ENCODE measurements at regions not wholly inside any gene's neighbourhood (a gene's known extent, or its start where the extent isn't known, plus 50 kb on each side); places are given as distances from the start of the nearest gene placed in this dataset.

DNA sequence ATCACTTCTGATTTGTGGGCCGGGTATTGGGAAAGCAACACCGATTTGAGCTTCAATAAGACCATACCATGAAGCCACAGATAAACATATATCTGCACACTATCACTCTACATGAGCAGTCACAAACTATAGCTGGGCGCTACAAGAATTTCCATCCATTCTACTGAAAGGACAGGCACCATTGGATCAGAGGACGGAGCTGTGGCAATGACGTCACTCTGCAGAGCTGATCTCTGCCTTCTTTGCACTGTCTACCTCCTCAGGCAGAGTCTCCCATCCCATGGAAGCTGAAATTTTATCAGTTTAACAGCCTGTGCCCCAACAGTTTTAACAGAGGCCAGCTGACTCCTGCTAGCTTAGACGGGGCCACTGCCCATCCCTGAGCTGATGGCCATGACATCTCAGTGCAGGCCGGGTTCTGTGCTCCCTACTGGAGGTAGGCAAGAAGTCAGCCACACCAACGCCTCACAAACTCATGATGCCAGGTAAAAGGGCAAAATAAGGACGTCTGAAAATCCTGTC, 389.6 kb upstream of the SALL3 start:
- DNase-seq (ENCODE audit: low read depth in 2 of 2), result no peak

DNA sequence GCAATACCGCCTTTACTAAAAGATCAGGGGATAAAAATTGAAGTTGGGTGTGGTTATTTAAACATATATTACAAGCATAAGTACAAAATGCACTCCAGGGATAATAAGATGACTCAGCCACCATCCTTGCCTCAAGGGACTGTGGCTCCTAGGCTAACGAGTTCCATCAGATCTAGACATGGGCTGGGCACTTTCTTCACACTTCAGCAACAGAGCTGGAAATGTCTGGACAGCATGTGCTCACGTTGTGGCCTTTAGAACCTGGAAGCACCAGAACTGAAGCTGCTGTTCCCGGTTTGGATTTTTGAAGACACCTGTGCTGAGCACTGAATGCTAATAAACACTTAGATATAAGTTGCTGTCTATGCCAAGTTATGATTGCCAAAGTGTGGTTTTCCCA, 384.2 kb upstream of the SALL3 start:
- DNase-seq (ENCODE audit: low read depth in 2 of 2), result no peak

DNA sequence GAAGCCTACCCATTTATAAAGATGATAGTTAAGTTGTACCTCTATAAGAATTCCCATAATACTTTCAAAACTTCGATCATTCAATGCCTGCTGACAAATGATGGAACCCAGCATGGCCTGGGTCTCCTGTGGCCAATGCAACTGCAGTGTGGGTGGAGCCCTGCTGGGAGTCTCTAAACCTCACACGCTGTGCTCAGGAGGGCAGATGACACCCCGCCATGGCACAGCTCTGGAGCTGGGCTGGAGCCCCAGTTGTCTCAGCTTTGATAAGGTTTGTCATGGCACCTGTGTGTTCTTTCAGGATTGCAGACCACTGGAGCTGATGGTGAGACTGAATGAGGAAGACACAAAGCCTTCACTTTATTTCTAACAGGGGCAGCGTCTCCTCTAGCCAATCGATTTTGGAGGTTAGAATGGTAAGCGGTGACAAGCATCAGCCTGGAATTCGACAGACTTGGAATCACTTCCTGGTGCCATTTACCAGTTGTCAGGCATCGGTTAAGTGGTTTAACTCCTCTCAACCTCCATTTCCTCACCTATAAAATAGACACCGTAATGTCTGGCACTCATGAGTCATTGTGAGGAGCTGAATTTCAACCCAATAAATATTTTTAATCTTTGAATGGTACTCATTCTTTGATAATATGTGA, 383.6 kb upstream of the SALL3 start:
- no peak for DNase-seq (ENCODE audit: low read depth in 2 of 2)

DNA sequence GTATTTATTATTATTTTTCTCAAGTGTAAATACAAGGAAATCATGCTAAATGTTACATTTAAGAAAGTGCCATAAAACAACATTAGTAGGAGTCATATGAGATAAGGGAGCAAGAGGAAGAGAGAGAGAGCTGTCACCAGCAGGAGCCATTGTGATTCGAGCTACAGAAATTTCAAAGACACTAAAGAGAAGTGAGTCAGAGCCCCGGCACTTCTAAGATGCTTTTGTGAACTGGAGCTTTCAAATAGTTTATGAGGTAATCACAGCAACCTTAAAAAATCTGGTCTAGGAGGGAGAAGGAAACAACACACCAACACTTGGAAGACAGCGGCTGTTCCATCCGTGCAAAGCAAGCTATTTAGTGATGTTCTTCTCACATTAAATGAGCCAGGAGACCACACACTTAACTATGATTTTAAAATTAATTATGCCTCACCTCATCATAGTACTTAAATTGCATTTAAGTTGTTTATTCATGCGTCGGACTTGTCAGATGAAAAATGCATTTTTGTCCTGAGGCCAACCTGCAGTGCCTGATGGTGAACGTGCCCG, 382.7 kb upstream of the SALL3 start:
- no peak for DNase-seq (ENCODE audit: low read depth in 2 of 2)

DNA sequence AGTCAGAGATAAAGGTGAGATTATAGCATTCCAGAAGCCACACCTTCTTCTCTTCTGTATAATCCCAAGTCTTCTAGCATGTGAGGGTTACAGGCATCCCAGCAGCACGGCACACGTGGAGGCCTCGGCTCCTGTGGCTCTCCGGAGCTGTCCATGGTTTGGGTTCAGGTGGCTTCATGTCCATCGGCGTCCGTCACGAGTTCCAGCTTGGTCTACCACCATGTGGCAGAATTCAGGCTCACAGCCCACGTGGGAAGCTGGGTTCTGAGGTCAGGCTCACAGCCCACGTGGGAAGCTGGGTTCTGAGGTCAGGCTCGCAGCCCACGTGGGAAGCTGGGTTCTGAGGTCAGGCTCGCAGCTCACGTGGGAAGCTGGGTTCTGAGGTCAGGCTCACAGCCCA, 378.3 kb upstream of the SALL3 start:
- no peak for DNase-seq (ENCODE audit: low read depth in 2 of 2)

DNA sequence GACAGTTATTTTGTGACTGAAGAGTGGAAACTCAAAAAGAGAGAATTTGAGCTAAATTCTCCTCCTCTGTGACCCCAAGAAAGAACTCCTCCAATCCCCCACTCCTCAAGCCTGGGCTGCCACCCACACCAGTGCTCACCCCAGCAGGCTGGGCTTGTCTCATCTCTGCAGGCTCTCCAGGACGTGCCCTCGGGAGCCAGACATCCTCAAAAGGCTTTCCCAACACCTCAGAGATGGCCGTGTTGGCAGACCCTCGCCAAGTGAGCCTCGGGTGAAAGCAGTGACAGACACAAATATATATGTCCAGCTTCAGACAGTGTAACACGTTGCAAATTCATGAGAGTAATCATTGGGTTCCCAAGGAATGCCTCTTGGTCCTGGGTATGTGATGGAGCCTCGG, 377.7 kb upstream of the SALL3 start:
- no peak for DNase-seq (ENCODE audit: low read depth in 2 of 2)

DNA sequence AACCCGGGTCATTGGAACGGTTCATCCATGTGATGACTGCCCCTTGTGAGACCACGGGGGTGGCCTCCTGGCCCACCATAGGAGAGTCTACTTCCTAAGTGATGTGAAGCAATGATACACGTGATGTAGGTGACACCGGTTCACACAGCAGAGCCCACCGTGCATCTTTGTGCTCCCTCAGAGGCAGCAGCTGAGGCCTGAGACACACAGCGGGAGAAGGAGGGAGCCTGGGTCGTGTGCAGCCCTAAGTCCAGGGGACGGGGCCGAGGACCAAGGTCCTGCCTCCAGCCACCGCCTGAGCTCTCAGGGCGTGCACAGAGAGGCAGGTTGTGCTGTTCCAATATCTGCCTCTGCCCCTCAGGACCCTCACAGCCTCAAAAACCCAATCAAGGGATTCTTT, 377.2 kb upstream of the SALL3 start:
- no peak for DNase-seq (ENCODE audit: low read depth in 2 of 2)

DNA sequence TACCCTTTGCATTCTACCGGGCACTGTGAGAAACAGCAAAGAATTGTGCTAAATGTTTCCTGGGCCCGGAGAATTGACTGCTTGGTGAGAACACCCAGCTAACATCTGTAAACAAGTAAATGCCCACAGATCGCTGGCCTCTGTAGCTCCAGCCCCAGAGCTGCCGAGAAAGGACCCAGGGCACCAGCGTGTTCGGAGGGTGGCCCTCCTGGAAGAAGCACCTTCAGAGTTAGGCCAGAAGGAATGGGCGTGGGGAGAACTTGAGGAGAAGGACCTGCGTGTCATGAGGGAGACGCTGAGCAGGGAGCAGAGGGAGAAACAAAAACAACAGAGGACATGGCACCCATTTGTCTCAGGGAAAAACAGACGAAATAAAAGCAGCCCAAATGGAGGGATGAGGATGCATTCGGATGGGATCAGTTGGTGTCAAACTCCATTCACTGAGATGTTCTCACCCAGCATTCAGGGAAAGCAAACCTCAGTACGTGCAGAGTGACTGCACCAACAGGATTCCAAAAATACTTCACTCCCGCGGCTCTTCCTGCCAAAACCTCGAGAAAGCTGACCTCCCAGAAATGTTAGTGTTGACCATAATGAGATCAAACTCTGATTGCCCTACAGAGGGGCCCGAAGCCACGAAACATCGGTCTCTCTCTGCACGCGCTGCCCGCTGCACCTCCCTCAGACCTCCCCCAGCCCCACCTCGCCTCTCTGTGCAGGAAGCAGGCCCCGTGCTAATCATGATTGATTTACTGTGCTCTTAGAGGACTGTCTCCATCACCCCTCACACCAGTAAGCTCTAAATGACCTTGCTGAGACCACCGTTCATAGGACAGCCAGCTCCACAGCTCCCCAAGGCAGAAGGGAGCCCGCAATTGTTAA, 376.3 kb upstream of the SALL3 start:
- DNase-seq (ENCODE audit: low read depth in 2 of 2), result no peak

DNA sequence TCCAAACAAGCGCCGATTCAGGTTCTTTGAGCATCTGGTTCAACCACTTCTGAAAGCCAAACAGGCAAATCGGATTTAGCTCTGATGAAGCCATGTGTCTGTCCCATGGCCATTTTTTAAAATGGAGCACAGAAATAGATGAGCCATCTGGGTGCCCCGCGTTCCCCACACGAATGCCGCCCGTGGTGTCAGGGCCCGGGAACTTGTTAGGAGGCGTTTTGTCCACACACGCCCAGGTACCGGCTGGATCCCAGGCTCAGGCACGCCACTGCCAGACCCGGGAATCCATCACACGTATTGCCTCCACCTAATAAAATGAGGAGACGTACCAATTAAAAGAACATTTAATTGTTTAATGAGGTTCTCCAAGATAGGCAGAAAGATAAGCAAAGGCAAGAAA, 374.4 kb upstream of the SALL3 start:
- DNase-seq (ENCODE audit: low read depth in 2 of 2), result no peak

DNA sequence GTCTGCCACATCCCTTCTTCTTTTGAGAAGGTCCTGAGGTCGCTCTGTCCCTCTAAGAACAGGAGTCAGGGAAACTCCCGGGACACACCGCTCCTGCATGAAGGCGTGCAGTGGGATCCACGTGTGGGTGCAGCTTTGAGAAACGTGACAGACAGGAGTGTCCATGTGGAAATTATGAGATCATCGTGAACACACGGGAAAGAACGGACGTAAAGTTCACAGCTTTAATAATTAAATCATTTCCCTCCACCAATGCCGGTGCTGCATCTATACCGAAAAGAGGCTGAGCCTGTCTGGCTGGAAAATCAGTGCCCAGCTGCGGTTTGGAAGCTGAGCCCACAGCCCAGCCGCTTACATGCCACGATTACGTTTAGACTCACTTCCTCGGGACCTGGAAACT, 372.4 kb upstream of the SALL3 start:
- DNase-seq (ENCODE audit: low read depth in 2 of 2), result no peak

DNA sequence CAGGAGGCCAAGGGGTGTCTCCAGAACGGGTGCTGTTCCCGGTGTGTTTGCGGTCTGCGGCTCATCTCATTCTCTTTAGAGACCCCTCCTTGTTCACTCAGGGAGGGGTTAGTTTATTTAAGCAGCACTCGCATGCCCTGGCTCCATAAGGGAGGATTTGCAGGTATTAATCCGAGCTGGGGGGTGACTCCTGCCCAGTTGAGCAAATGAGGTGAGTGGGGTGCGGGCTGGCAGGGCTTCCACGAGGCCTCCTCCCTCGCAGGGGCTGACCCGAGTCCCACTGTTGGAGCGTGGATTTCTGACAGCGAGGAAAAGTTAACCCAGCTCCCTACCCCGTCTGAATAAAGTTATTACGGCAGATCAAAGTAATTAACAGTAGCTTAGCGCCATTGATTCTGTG, 371.8 kb upstream of the SALL3 start:
- no peak for DNase-seq (ENCODE audit: low read depth in 2 of 2)

DNA sequence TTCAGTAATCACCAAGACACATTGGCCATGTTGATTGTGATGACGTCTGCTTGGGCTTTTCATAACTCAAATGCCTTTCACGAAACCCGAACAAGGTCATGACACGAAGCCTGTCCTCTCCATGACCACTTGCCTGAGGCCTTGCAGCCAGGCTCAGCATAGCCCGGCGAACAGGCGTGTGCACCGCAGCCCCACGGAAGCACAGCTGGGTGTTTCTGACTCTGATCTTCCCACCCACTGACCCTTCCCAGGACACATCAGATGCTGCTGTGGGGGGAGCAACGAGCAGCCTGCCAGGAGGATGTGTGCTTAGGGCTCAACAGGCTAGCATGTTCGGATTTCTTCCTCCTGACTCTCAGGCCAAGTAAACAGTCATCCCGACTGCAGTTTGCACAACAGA, 369.4 kb upstream of the SALL3 start:
- DNase-seq (ENCODE audit: low read depth in 2 of 2), result no peak

DNA sequence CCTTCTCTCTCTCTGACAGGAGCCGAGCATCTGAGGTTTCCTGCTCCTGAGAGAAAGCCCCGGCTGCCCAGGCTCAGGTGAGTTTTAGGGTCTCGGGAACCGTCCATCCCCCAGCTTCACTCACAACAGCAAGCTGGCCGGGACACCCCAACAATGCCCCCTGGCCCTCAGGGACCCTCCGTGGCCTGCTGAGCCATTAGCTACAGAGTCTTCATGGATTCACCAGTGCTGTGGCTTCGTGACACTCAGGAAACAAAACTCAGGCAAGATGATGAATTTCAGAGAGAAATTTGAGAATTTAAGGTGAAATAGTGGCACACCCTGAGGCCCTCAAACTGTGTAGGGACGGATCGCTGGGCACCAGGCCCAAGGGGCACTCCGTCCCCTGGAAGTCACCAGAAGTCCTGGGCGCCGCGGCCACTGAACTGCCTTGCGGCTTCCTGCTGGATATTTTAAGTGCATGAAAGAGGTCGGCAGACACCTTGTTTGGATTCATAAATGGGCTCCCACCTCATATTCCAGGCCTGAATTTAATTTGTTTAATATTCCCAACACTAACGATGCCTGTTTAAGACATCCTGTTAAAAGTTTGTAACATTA, 368.3 kb upstream of the SALL3 start:
- no peak for DNase-seq (ENCODE audit: low read depth in 2 of 2)

DNA sequence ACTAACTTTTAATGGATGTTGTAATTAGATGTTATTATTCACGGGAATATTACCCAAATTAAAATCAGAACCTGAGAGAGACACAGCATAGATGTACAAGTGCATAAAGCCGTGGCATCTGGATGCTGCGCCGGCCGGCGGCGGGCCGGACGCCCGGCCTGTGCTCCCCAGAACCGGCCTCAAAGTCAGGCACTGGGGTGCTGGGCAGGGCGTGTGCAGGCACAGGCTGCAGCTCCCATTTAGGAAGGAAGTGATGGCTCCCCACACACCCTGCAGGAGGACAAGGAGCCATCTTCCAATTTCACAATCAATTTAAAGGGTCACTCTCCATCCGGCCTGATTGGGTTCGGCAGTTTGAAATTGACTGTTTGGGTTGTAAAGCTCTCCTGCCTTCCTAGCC, 367.7 kb upstream of the SALL3 start:
- no peak for DNase-seq (ENCODE audit: low read depth in 2 of 2)

DNA sequence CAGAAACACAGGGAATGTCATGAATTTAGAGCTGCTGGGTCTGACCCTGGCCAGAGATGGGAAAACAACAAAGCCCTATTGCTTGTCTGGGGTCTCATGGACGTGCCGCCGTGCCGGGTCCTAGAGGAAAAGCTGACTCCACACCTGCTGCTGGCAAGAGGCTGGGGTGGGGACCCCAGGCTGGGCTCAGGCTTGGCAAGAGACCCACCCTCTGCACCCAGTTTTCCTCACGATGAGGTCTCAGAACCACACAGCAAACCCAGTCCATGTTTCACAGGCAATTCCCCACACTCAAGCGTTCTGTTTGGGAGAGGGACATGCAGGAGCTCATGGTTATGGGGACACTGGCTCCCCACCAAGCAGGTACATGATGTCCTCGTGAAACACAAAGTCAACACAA, 367.3 kb upstream of the SALL3 start:
- DNase-seq (ENCODE audit: low read depth in 2 of 2), result no peak

DNA sequence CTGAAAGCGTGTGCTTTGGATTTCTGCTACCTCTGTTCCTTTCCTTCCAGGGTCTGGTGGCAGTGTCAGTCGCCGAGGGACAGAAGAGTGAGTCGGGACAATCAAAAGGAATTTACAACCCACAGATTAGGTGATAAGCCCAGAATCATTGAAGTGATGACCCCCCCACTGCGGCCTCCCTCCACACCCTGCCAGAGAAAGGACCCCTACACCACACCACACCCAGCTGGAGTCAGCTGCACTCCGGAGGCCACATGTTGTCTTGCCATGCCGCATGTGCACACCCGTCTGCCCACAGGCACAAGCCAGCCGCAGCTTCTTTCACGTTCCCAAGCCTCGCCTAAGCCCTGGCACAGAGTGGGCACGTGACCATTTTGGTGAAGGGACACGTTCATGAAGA, 366.8 kb upstream of the SALL3 start:
- no peak for DNase-seq (ENCODE audit: low read depth in 2 of 2)

DNA sequence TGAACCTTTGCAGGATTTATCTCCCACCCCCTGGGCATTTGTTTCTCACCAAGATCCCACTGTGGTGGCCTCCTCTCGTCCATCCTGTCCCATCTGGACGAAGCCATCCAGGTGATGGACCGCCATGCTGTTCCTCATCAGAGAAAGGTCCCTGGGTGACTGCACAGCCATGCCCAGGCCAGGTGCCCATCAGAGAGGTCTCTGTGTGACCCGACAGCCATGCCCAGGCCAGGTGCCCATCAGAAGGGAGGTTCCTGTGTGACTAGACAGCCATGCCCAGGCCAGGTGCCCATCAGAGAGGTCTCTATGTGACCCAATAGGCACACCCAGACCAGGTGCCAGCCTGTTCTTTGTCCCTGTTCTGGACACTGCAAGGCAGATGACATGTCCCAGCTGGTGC, 360.9 kb upstream of the SALL3 start:
- no peak for DNase-seq (ENCODE audit: low read depth in 2 of 2)

DNA sequence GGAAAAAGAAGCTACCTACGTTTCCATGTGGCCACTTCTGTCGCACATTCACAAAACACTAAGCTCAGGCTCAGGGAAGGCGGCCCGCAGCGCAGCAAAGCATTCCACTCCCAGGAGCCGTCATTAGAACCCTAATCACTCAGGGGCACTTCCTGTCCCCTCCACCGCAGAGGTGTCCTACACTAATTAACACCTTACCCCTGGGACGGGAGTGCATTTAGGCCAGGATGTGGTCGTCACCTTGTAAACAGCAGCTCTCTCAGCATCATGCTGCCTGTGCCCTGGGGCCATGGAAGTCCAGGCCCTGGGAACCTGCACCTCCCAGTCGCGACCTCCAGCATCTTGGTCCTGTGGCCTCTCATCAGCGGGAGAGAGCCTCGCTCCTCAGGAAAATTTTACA, 359.8 kb upstream of the SALL3 start:
- no peak for DNase-seq (ENCODE audit: low read depth in 2 of 2)

DNA sequence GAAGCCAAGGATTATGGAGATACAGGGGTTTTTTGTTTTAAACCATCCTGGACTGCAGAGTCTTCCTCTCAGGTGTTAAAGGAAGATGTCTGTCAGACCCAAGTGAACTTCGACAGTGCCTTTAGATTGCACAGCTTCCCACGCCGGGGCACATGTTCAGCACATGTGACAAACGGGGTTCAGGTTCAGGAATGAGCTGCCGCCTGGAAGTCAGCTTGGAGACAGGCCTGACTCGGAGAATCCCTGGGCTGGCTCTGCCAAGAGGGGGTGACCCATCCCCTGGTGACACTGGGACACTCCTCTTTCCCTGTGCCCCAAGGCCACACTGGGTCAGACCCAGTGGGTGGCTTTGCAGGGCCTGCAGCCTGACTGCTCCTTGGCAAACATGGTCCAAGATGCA, 359.3 kb upstream of the SALL3 start:
- no peak for DNase-seq (ENCODE audit: low read depth in 2 of 2)

DNA sequence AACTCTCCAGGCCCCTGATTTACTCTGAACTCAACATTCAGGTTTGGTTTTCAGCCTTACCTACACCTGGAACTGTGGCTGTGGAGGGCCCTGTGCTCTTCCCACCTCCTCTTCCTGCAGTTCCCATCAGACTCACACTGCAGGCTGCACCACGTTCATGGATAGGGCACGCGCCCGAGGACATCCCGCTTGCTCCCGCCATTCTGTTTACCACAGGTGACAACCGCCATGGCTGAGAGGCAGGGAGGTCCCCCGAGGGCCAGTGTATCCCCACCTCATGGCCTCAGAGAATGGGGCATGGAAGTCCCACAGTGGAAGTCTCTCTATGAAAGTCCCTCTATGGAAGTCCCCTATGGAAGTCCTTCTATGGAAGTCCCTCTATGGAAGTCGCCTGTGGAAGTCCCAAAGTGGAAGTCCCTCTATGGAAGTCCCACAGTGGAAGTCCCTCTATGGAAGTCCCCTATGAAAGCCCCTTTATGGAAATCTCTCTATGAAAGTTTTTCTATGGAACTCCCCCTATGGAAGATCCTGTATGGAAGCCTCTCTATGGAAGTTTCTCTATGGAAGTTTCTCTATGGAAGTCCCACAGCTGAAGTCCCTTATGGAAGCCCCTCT, 358.4 kb upstream of the SALL3 start:
- DNase-seq (ENCODE audit: low read depth in 2 of 2), result no peak

DNA sequence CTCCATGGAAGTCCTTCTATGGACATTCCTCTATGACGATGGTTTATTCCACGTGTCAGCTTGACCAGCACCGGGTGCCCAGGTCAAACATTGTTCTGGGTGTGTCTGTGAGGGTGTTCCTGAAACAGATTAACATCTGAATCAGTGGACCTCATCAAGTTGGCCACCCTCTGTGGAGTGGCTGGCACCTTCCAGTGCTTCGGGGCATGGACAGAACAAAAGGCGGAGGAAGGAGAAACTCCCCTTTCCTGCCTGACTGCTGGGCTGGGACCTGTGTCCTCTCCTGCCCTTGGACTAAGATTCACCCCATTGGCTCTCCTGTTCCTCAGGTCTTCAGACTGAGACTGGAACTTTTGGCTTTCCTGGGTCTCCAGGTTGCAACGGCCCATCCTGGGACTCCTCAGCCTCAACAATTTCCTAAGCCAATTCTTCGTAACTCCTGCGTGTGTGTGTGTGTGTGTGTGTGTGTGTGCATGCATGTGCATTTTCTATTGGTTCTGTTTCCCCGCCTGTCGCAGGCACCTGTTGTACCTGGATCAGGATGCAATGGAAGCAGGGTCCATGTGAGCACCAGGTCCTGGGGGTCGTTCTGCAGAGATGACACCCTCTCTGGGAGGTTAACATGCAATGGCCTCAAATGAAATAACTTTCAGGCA, 357.2 kb upstream of the SALL3 start:
- DNase-seq (ENCODE audit: low read depth in 2 of 2), result no peak

All from stimulated activated CD4-positive, alpha-beta T cell treated with anti-CD3 and anti-CD28 coated beads, Interleukin-12 subunit alpha, Interleukin-12 subunit beta, amount 100 ng/mL, for 24 hours (primary cell).